Thoracic aorta (tissue), 2 donors: ENCODE measurements at regions not wholly inside any gene's neighbourhood (a gene's known extent, or its start where the extent isn't known, plus 50 kb on each side); places are given as distances from the start of the nearest gene placed in this dataset.

ENCODE experiments used
- ATAC-seq: fragments of 150-250 bp; one replicate; pipeline ENCODE4 v1.8.0; 2017; ENCODE audit warnings: low read depth; ENCODE audit not compliant: insufficient number of reproducible peaks, low FRiP score
- DNase-seq: peaks from one replicate; pipeline ENCODE4 v3.0.0-alpha.2; 2020; ENCODE audit warnings: low spot score
- H3K27ac ChIP-seq, 2 donors: fragments of 200-600 bp; sonication (generic); 1 replicate in 1 of 2; 2 replicates in 1 of 2; pipeline ENCODE4 v1.5.1; 2016; ENCODE audit warnings: mild to moderate bottlenecking in 2 of 2, moderate library complexity in 2 of 2
- H3K27me3 ChIP-seq: fragments of 200-600 bp; sonication (generic); replicated peaks from 2 replicates; pipeline ENCODE4 v1.6.0; 2016; ENCODE audit warnings: mild to moderate bottlenecking; ENCODE audit not compliant: insufficient read depth
- H3K36me3 ChIP-seq: fragments of 200-600 bp; sonication (generic); one replicate; pipeline ENCODE4 v1.5.1; 2016
- H3K4me1 ChIP-seq, 2 donors: fragments of 200-600 bp; sonication (generic); 1 replicate in 1 of 2; 2 replicates in 1 of 2; pipeline versions ENCODE4 v1.5.1 to v1.6.0; 2016; ENCODE audit warnings: low read depth in 2 of 2, mild to moderate bottlenecking in 1 of 2; ENCODE audit not compliant: control insufficient read depth in 1 of 2
- H3K4me3 ChIP-seq: fragments of 200-600 bp; sonication (generic); 2 replicates; pipeline ENCODE4 v1.5.1; 2016; ENCODE audit warnings: mild to moderate bottlenecking
- H3K9me3 ChIP-seq: fragments of 200-600 bp; sonication (generic); 2 replicates; pipeline ENCODE4 v1.5.1; 2016
- CTCF ChIP-seq: fragments of 200-600 bp; sonication (generic); IDR thresholded peaks from one replicate; pipeline ENCODE4 v1.5.1; 2019; ENCODE audit warnings: antibody characterized with exemption

GRCh38 chr2:48227617-48228344 is 86.7 kb upstream of the FOXN2 start:
- no peak for ATAC-seq
- TF ChIP-seq CTCF, result no peak
- H3K4me3 ChIP-seq, result no peak overlapping the region

GRCh38 chr2:48228345-48228684 is 86.2 kb upstream of the FOXN2 start:
- ATAC-seq (no peak), DNase-seq (no peak)
- Histone ChIP-seq H3K36me3 (no peaks in the 10 kb centered on the region), H3K9me3 (no peaks in the 10 kb centered on the region), H3K27ac (no peak overlapping the region), H3K27me3 (no peaks in the 10 kb centered on the region), H3K4me3 (no peak overlapping the region), H3K4me1 (no peaks in the 10 kb centered on the region)
- TF ChIP-seq CTCF, result no peak

More at GRCh38 chr2:48227617-48228344, 86.7 kb upstream of the FOXN2 start:
- DNase-seq, result no peak
- Histone ChIP-seq H3K4me1 (no peaks in the 10 kb centered on the region), H3K36me3 (no peaks in the 10 kb centered on the region), H3K9me3 (no peaks in the 10 kb centered on the region), H3K27me3 (no peaks in the 10 kb centered on the region), H3K27ac (no peak overlapping the region)

GRCh38 chr2:48229063-48229462 is 85.4 kb upstream of the FOXN2 start:
- DNase-seq (no peak), ATAC-seq (no peak)
- Histone ChIP-seq H3K4me3 (no peak overlapping the region), H3K9me3 (no peaks in the 10 kb centered on the region), H3K36me3 (no peaks in the 10 kb centered on the region), H3K4me1 (no peaks in the 10 kb centered on the region), H3K27ac (no peak overlapping the region), H3K27me3 (no peaks in the 10 kb centered on the region)
- TF ChIP-seq CTCF, result no peak

- ATAC-seq (no peak), DNase-seq (no peak)
- Histone ChIP-seq H3K27me3 (no peaks in the 10 kb centered on the region), H3K9me3 (no peaks in the 10 kb centered on the region), H3K36me3 (no peaks in the 10 kb centered on the region), H3K4me3 (no peak overlapping the region), H3K27ac (no peak overlapping the region), H3K4me1 (no peaks in the 10 kb centered on the region)
- no peak for TF ChIP-seq CTCF
Observed at GRCh38 chr2:48230834-48231233, 83.6 kb upstream of the FOXN2 start.

- TF ChIP-seq CTCF, result no peak
- no peak overlapping the region for H3K27ac ChIP-seq
- H3K4me1 ChIP-seq, result no peaks in the 10 kb centered on the region
- H3K4me3 ChIP-seq, result no peak overlapping the region
- H3K9me3 ChIP-seq, result no peaks in the 10 kb centered on the region
- H3K36me3 ChIP-seq, result no peaks in the 10 kb centered on the region
- DNase-seq (no peak), ATAC-seq (no peak)
- H3K27me3 ChIP-seq, result no peaks in the 10 kb centered on the region
Observed at GRCh38 chr2:48232351-48232750, 82.1 kb upstream of the FOXN2 start.
